HepG2 (cell line): ENCODE measurements at regions not wholly inside any gene's neighbourhood (a gene's known extent, or its start where the extent isn't known, plus 50 kb on each side); places are given as distances from the start of the nearest gene placed in this dataset.

Source experiments
- ATAC-seq: fragments of 200-7000 bp; cut with Tn5 transposase; 3 replicates; pipeline ENCODE4 v1.9.1; 2020; ENCODE audit warnings: mild to moderate bottlenecking, moderate library complexity
- BruUV-seq: library from RNA; stranded (reverse); fragments of 400-500 nt; replicated peaks from 2 replicates; lab custom pipeline; 2021; lab: Mats Ljungman, UMichigan
- CTCF ChIA-PET: fragments of 300-600 bp; formaldehyde crosslinking; extraction: SDS; loops from one replicate; lab custom pipeline; 2021; ENCODE audit warnings: low total read pairs, inconsistent platforms, low intra/inter-chr PET ratio; lab: Yijun Ruan, JAX
- POLR2A ChIA-PET: fragments of 350-600 bp; sonication (Branson Sonifier 250); formaldehyde crosslinking; loops from one replicate; lab custom pipeline; 2020; ENCODE audit warnings: antibody characterized with exemption, inconsistent platforms; lab: Yijun Ruan, JAX
- DNase-seq: peaks from one replicate; pipeline ENCODE4 v3.0.0-alpha.2; 2015; ENCODE audit warnings: low spot score
- FAIRE-seq: peaks from 3 replicates; lab custom pipeline; 2011; peaks lifted over from hg19 to GRCh38; lab: Jason Lieb, UNC
- H2AFZ ChIP-seq: one replicate; pipeline ENCODE4 v1.6.1; 2011; ENCODE audit warnings: low read length, inconsistent platforms
- H3K27ac ChIP-seq: fragments of 300-600 bp; 3 replicates; pipeline ENCODE4 v1.8.0; 2011; ENCODE audit warnings: mixed run types, mild to moderate bottlenecking, mixed read lengths, low read length, inconsistent platforms; ENCODE audit not compliant: insufficient read depth; ENCODE audit errors: extremely low read length
- H3K27me3 ChIP-seq, 2 experiments: fragments of 200-600 bp in 1 of 2; 2 replicates in 1 of 2; 3 replicates in 1 of 2; pipeline versions ENCODE4 v1.6.0 to v1.8.0; 2011; ENCODE audit warnings: low read length in 2 of 2, mild to moderate bottlenecking in 2 of 2, moderate library complexity in 2 of 2, inconsistent platforms in 1 of 2; ENCODE audit not compliant: insufficient read depth in 2 of 2, control insufficient read depth in 1 of 2
- H3K36me3 ChIP-seq, 2 experiments: fragments of 200-600 bp in 1 of 2; replicated peaks in 1 of 2; 2 replicates in 1 of 2; 3 replicates in 1 of 2; pipeline versions ENCODE4 v1.5.1 to v1.8.0; 2011; ENCODE audit warnings: low read length in 2 of 2, inconsistent platforms in 1 of 2; ENCODE audit not compliant: insufficient read depth in 2 of 2, control insufficient read depth in 1 of 2
- H3K4me1 ChIP-seq: 2 replicates; pipeline ENCODE4 v1.5.1; 2012; ENCODE audit warnings: low read length, inconsistent platforms; ENCODE audit not compliant: insufficient read depth
- H3K4me2 ChIP-seq: 2 replicates; pipeline ENCODE4 v1.6.0; 2011; ENCODE audit warnings: low read depth, low read length, inconsistent platforms
- H3K4me3 ChIP-seq, 3 experiments: fragments of 200-600 bp in 1 of 3; sonication (generic), shearing (Covaris generic) in 1 of 3; replicated peaks in 1 of 3; 2 replicates each; pipeline ENCODE4 v1.5.1; 2011 to 2016; ENCODE audit warnings: low read length in 3 of 3, inconsistent platforms in 2 of 3, low read depth in 2 of 3, mild to moderate bottlenecking in 2 of 3, control low read depth in 1 of 3, mixed read lengths in 1 of 3; ENCODE audit not compliant: insufficient read depth in 1 of 3
- H3K79me2 ChIP-seq: one replicate; pipeline ENCODE4 v1.6.1; 2011; ENCODE audit warnings: low read length, inconsistent platforms; ENCODE audit not compliant: insufficient read depth
- H3K9ac ChIP-seq: 2 replicates; pipeline ENCODE4 v1.6.0; 2011; ENCODE audit warnings: mild to moderate bottlenecking, low read depth, low read length, inconsistent platforms; ENCODE audit not compliant: insufficient read depth
- H3K9me3 ChIP-seq: 2 replicates; pipeline ENCODE4 v1.5.1; 2012; ENCODE audit warnings: mild to moderate bottlenecking, low read length
- H4K20me1 ChIP-seq: 2 replicates; pipeline ENCODE4 v1.6.0; 2011; ENCODE audit warnings: inconsistent platforms, mild to moderate bottlenecking, low read length, moderate library complexity; ENCODE audit not compliant: insufficient read depth
- HNF1B ChIP-seq: sonication (generic); formaldehyde crosslinking; IDR thresholded peaks from 2 replicates; pipeline ENCODE4 v1.5.1; 2020; ENCODE audit warnings: mild to moderate bottlenecking, moderate library complexity, missing genetic modification reagents
- IKZF1 ChIP-seq: fragments of 450-650 bp; IDR thresholded peaks from 2 replicates; pipeline ENCODE4 v1.7.1; 2016
- MYNN ChIP-seq: sonication (generic); formaldehyde crosslinking; IDR thresholded peaks from 2 replicates; pipeline ENCODE4 v1.4.0; 2020; ENCODE audit warnings: mild to moderate bottlenecking, low read depth, missing genetic modification reagents
- NFE2L1 ChIP-seq: sonication (generic); formaldehyde crosslinking; IDR thresholded peaks from 2 replicates; pipeline ENCODE4 v1.4.0; 2020; ENCODE audit warnings: missing genetic modification reagents, mild to moderate bottlenecking, borderline replicate concordance
- SATB2 ChIP-seq: sonication (generic); formaldehyde crosslinking; IDR thresholded peaks from 2 replicates; pipeline ENCODE4 v1.5.0; 2020; ENCODE audit warnings: missing genetic modification reagents
- WGBS: methylation state at CpG from one replicate; pipeline ENCODE4 v1.1.6; 2017; ENCODE audit warnings: low lambda C conversion rate; 5-methylcytosine and 5-hydroxymethylcytosine counted together
- in situ Hi-C: cut with HindIII; loops from 2 replicates; pipeline ENCODE4 v1.10.0; 2017; ENCODE audit warnings: low pct_unique_long_range_greater_than_20kb; ENCODE audit not compliant: extremely low pct_ligation_motif_present
- intact Hi-C: fragments of 100-400 bp; cut with micrococcal nuclease; formaldehyde crosslinking; loops from one replicate; pipeline ENCODE4 v1.10.0; 2022; ENCODE audit not compliant: unreplicated experiment
- TF ChIP-seq, protein P1 (sequence below): sonication (generic); formaldehyde crosslinking; IDR thresholded peaks from 2 replicates; pipeline ENCODE4 v1.4.0; 2020; ENCODE audit warnings: missing genetic modification reagents, borderline replicate concordance

- intact Hi-C loops = no loop called here
- FAIRE-seq (no peak), DNase-seq (no peak), ATAC-seq (no peak)
- no peak overlapping the region for H3K4me3 ChIP-seq
- 50% methylated on average over 19 of the region's 19 CpGs for WGBS
- no peak overlapping the region for H3K9ac ChIP-seq
- TF ChIP-seq MYNN (CRISPR knock-in tag) (no peak), SATB2 (CRISPR knock-in tag) (no peak), NFE2L1 (CRISPR knock-in tag) (no peak), IKZF1 (no peak), HNF1B (CRISPR knock-in tag) (no peak)
- TF ChIP-seq, protein P1, sequence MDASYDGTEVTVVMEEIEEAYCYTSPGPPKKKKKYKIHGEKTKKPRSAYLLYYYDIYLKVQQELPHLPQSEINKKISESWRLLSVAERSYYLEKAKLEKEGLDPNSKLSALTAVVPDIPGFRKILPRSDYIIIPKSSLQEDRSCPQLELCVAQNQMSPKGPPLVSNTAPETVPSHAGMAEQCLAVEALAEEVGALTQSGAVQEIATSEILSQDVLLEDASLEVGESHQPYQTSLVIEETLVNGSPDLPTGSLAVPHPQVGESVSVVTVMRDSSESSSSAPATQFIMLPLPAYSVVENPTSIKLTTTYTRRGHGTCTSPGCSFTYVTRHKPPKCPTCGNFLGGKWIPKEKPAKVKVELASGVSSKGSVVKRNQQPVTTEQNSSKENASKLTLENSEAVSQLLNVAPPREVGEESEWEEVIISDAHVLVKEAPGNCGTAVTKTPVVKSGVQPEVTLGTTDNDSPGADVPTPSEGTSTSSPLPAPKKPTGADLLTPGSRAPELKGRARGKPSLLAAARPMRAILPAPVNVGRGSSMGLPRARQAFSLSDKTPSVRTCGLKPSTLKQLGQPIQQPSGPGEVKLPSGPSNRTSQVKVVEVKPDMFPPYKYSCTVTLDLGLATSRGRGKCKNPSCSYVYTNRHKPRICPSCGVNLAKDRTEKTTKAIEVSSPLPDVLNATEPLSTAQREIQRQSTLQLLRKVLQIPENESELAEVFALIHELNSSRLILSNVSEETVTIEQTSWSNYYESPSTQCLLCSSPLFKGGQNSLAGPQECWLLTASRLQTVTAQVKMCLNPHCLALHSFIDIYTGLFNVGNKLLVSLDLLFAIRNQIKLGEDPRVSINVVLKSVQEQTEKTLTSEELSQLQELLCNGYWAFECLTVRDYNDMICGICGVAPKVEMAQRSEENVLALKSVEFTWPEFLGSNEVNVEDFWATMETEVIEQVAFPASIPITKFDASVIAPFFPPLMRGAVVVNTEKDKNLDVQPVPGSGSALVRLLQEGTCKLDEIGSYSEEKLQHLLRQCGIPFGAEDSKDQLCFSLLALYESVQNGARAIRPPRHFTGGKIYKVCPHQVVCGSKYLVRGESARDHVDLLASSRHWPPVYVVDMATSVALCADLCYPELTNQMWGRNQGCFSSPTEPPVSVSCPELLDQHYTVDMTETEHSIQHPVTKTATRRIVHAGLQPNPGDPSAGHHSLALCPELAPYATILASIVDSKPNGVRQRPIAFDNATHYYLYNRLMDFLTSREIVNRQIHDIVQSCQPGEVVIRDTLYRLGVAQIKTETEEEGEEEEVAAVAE (CRISPR knock-in tag) = no peak
- ChIA-PET POLR2A (no interaction called here), CTCF (no interaction called here)
- no peak overlapping the region for H3K27ac ChIP-seq
- no peaks in the 10 kb centered on the region for H3K4me1 ChIP-seq
- in situ Hi-C loops = no loop called here
- no peak overlapping the region for H3K4me2 ChIP-seq
- no peaks in the 10 kb centered on the region for H4K20me1 ChIP-seq
- H2AFZ ChIP-seq = no peak overlapping the region
- no peaks in the 10 kb centered on the region for H3K36me3 ChIP-seq
- no peaks in the 10 kb centered on the region for H3K27me3 ChIP-seq
- H3K79me2 ChIP-seq = no peaks in the 10 kb centered on the region
- H3K9me3 ChIP-seq = no peaks in the 10 kb centered on the region
- BruUV-seq = no TSS peak
Measured at GRCh38 chrX:1035206-1035605, 177.2 kb downstream of the CRLF2 start.
